DOHH2 (cell line): ENCODE measurements at regions not wholly inside any gene's neighbourhood (a gene's known extent, or its start where the extent isn't known, plus 50 kb on each side); places are given as distances from the start of the nearest gene placed in this dataset.

Source experiments
- EZH2phosphoT487 ChIP-seq: fragments of 200-600 bp; sonication (generic); IDR thresholded peaks from 2 replicates; pipeline ENCODE4 v1.6.1; 2017; ENCODE audit warnings: borderline replicate concordance, mild to moderate bottlenecking, antibody characterized with exemption, low read length, moderate library complexity, mixed read lengths
- TF ChIP-seq, protein P1 (sequence below): fragments of 200-600 bp; sonication (generic); IDR thresholded peaks from one replicate; pipeline ENCODE4 v1.5.1; 2014; ENCODE audit warnings: antibody characterized with exemption, mild to moderate bottlenecking, low read depth, low read length; ENCODE audit not compliant: poor library complexity, severe bottlenecking

GRCh38 chr14:65258391-65258790 lies 154.1 kb upstream of the FUT8 start:
- TF ChIP-seq, protein P1, sequence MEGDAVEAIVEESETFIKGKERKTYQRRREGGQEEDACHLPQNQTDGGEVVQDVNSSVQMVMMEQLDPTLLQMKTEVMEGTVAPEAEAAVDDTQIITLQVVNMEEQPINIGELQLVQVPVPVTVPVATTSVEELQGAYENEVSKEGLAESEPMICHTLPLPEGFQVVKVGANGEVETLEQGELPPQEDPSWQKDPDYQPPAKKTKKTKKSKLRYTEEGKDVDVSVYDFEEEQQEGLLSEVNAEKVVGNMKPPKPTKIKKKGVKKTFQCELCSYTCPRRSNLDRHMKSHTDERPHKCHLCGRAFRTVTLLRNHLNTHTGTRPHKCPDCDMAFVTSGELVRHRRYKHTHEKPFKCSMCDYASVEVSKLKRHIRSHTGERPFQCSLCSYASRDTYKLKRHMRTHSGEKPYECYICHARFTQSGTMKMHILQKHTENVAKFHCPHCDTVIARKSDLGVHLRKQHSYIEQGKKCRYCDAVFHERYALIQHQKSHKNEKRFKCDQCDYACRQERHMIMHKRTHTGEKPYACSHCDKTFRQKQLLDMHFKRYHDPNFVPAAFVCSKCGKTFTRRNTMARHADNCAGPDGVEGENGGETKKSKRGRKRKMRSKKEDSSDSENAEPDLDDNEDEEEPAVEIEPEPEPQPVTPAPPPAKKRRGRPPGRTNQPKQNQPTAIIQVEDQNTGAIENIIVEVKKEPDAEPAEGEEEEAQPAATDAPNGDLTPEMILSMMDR = no peak
- TF ChIP-seq EZH2phosphoT487 = no peak
